Spleen (tissue), 11 donors: ENCODE measurements at regions not wholly inside any gene's neighbourhood (a gene's known extent, or its start where the extent isn't known, plus 50 kb on each side); places are given as distances from the start of the nearest gene placed in this dataset.

Experiments used
- DNase-seq: peaks from one replicate; pipeline ENCODE4 v3.0.0-alpha.2; 2020
- H3K27ac ChIP-seq, 8 donors: fragments of 200-600 bp; sonication (generic) in 7 of 8; 1 replicate in 4 of 8; 2 replicates in 4 of 8; pipeline versions ENCODE4 v1.5.0 to v1.8.0; 2016 to 2021; ENCODE audit warnings: inconsistent platforms in 4 of 8, mild to moderate bottlenecking in 4 of 8, moderate library complexity in 1 of 8
- H3K27me3 ChIP-seq, 7 donors: fragments of 200-600 bp; sonication (generic) in 6 of 7; replicated peaks in 1 of 7; 1 replicate in 4 of 7; 2 replicates in 3 of 7; pipeline versions ENCODE4 v1.5.0 to v1.8.0; 2016 to 2021; ENCODE audit warnings: inconsistent platforms in 3 of 7, mild to moderate bottlenecking in 1 of 7
- H3K36me3 ChIP-seq, 6 donors: fragments of 200-600 bp; sonication (generic) in 5 of 6; 1 replicate in 4 of 6; 2 replicates in 2 of 6; pipeline versions ENCODE4 v1.5.0 to v1.8.0; 2016 to 2021; ENCODE audit warnings: inconsistent platforms in 2 of 6
- H3K4me1 ChIP-seq, 6 donors: fragments of 200-600 bp; sonication (generic) in 5 of 6; 1 replicate in 3 of 6; 2 replicates in 3 of 6; pipeline versions ENCODE4 v1.5.0 to v1.8.0; 2016 to 2021; ENCODE audit warnings: inconsistent platforms in 3 of 6
- H3K4me3 ChIP-seq, 8 donors: fragments of 200-600 bp; sonication (generic) in 7 of 8; 1 replicate in 4 of 8; 2 replicates in 4 of 8; pipeline versions ENCODE4 v1.5.0 to v1.8.0; 2016 to 2021; ENCODE audit warnings: inconsistent platforms in 4 of 8, mild to moderate bottlenecking in 4 of 8, moderate library complexity in 2 of 8
- H3K9me3 ChIP-seq, 8 donors: fragments of 200-600 bp; sonication (generic) in 7 of 8; 1 replicate in 4 of 8; 2 replicates in 4 of 8; pipeline versions ENCODE4 v1.5.0 to v1.8.0; 2016 to 2021; ENCODE audit warnings: inconsistent platforms in 4 of 8
- CTCF ChIP-seq, 11 experiments: fragments of 200-600 bp in 7 of 11; fragments of 450-650 bp in 4 of 11; sonication (generic) in 4 of 11; IDR thresholded peaks in 8 of 11; conservative IDR thresholded peaks in 3 of 11; 1 replicate in 7 of 11; 2 replicates in 4 of 11; pipeline versions ENCODE4 v1.4.0 to v1.8.0; 2016 to 2021; ENCODE audit warnings: antibody characterized with exemption in 11 of 11, inconsistent platforms in 4 of 11, mild to moderate bottlenecking in 1 of 11
- POLR2A ChIP-seq, 3 donors: fragments of 450-650 bp; IDR thresholded peaks; one replicate each; pipeline ENCODE4 v1.5.1; 2017; ENCODE audit warnings: antibody characterized with exemption in 3 of 3, mild to moderate bottlenecking in 1 of 3
- POLR2AphosphoS5 ChIP-seq, 3 donors: sonication (generic); formaldehyde crosslinking; IDR thresholded peaks; one replicate each; pipeline ENCODE4 v1.5.1; 2017; ENCODE audit warnings: antibody characterized with exemption in 3 of 3
- WGBS, 5 donors: extraction: QIAGEN DNeasy Blood & Tissue Kit in 3 of 5; methylation state at CpG; one replicate each; pipeline versions ENCODE4 v1.1.5 to v1.1.7; 2013 to 2018; 5-methylcytosine and 5-hydroxymethylcytosine counted together
- intact Hi-C: fragments of 100-400 bp; cut with DNase I; formaldehyde crosslinking; loops from one replicate; pipeline ENCODE4 v1.15.0; 2023; ENCODE audit warnings: low total_unique reads
- donor health status: healthy with polysubstance abuse.
- donor health status: DM: no; HTN: no; CAD: no; lungs with moderate emphysema.
- donor health status: DM: no; HTN: no; CAD: no.
- donor health status: Bipolar disorder and iron deficiency.
- donor health status: healthy.
- donor health status: DM: no; HTN: no; CAD: no.
- donor health status: DM: yes; HTN: yes; CAD: no.

GRCh38 chr17:72345088-72345487, 224.3 kb downstream of the SOX9 start:
- Histone ChIP-seq H3K27me3 (peaks cover 0 to 83% (median 12%) of the 10 kb centered on the region in 7 donors), H3K4me3 (no peak overlapping the region), H3K4me1 (no peaks in the 10 kb centered on the region), H3K36me3 (no peaks in the 10 kb centered on the region), H3K9me3 (peaks cover 0 to 5% (median 0%) of the 10 kb centered on the region in 8 donors), H3K27ac (no peak overlapping the region)
- WGBS, 5 donors: 75 to 92% (median 88%) methylated on average over 3 of the region's 3 CpGs
- TF ChIP-seq POLR2A (IDR thresholded peaks at IDR 0.05): no peak
- TF ChIP-seq POLR2AphosphoS5 (IDR thresholded peaks at IDR 0.05): no peak
- no peak for TF ChIP-seq CTCF (IDR thresholded peaks at IDR 0.05 in 8 of 11, conservative IDR thresholded peaks at IDR 0.05 in 3 of 11)
- DNase-seq: no peak
- intact Hi-C loops: no loop called here

- Histone ChIP-seq H3K4me3 (no peak overlapping the region), H3K27ac (no peak overlapping the region), H3K4me1 (no peaks in the 10 kb centered on the region), H3K27me3 (peaks cover 0 to 80% (median 12%) of the 10 kb centered on the region in 7 donors), H3K9me3 (peaks cover 0 to 5% (median 0%) of the 10 kb centered on the region in 8 donors), H3K36me3 (no peaks in the 10 kb centered on the region)
- TF ChIP-seq CTCF (IDR thresholded peaks at IDR 0.05 in 8 of 11, conservative IDR thresholded peaks at IDR 0.05 in 3 of 11) (no peak), POLR2A (IDR thresholded peaks at IDR 0.05) (no peak), POLR2AphosphoS5 (IDR thresholded peaks at IDR 0.05) (no peak)
- no peak for DNase-seq
- 81 to 91% (median 86%) methylated on average over 5 of the region's 5 CpGs for WGBS, 5 donors
- intact Hi-C loops: no loop called here
Observed at GRCh38 chr17:72345536-72345935, 224.7 kb downstream of the SOX9 start.

GRCh38 chr17:72346306-72346705, 225.5 kb downstream of the SOX9 start:
- TF ChIP-seq POLR2AphosphoS5 (IDR thresholded peaks at IDR 0.05): no peak
- no peak for TF ChIP-seq CTCF (IDR thresholded peaks at IDR 0.05 in 8 of 11, conservative IDR thresholded peaks at IDR 0.05 in 3 of 11)
- TF ChIP-seq POLR2A (IDR thresholded peaks at IDR 0.05): no peak
- peaks cover 0 to 82% (median 12%) of the 10 kb centered on the region in 7 donors for H3K27me3 ChIP-seq
- H3K4me1 ChIP-seq: no peaks in the 10 kb centered on the region
- no peaks in the 10 kb centered on the region for H3K36me3 ChIP-seq
- no peak overlapping the region for H3K4me3 ChIP-seq
- no peak for DNase-seq
- intact Hi-C loops: no loop called here
- H3K27ac ChIP-seq: no peak overlapping the region
- H3K9me3 ChIP-seq: peaks cover 0 to 5% (median 0%) of the 10 kb centered on the region in 8 donors
- 71 to 80% (median 76%) methylated on average over 5 of the region's 5 CpGs for WGBS, 5 donors

DNA sequence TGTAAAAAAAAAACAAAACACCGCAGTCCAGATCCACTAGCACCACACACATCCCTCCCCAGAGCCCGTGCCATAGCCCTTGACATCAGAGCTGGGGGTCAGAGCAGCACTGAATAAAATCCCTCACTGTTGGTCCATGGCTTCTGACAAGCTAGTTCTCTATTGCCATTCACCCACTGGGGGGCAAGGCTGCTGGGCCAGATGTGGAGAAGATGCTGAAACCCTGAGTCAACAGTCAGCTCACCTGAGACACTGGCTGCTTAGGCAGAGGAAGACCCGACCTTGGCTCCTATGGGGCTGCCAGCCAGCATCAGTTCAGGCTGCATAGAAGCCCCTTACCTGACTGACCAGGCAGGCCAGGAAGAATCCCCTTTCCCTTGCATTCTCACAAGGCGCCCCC, 228.2 kb downstream of the SOX9 start:
- H3K27ac ChIP-seq: no peak overlapping the region
- peaks cover 0 to 65% (median 0%) of the 10 kb centered on the region in 7 donors for H3K27me3 ChIP-seq
- intact Hi-C loops: no loop called here
- DNase-seq: no peak
- H3K36me3 ChIP-seq: no peaks in the 10 kb centered on the region
- TF ChIP-seq POLR2AphosphoS5 (IDR thresholded peaks at IDR 0.05): no peak
- TF ChIP-seq CTCF (IDR thresholded peaks at IDR 0.05 in 8 of 11, conservative IDR thresholded peaks at IDR 0.05 in 3 of 11): no peak
- no peak for TF ChIP-seq POLR2A (IDR thresholded peaks at IDR 0.05)
- peaks cover 0 to 8% (median 2%) of the 10 kb centered on the region in 8 donors for H3K9me3 ChIP-seq
- H3K4me1 ChIP-seq: no peaks in the 10 kb centered on the region
- H3K4me3 ChIP-seq: no peak overlapping the region
- WGBS, 5 donors: 62 to 92% (median 73%) methylated on average over 4 of the region's 4 CpGs
